ENCODE measurements at regions not wholly inside any gene's neighbourhood (a gene's known extent, or its start where the extent isn't known, plus 50 kb on each side); places are given as distances from the start of the nearest gene placed in this dataset.
"Not testable (repeated sequence)": the region's sequence is repeated elsewhere in the genome, so short reads cannot be mapped to it uniquely, and the experiment has no call there.

DNA sequence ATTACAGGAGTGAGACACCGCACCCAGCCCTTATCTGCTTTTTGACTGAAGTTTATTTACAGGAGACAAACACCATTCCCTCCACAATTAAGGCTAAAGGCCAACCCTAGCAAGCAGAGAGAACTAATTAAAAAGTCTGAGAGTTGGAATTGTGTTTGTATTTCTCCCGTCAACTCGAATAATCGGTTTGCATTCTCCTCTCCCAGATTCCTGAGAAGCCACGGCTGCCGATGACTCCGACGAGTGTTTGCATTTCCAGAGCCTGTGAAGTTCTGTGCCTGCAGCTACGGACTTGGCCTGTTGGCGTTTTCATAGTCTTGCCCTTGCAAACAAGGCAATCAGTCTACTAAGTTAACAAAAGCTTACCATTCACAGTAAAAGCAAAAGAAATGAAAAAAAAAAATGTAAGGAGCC lies 73.2 kb upstream of the NUP50 start:
- ATAC-seq (ENCODE audit: low read depth): no peak
- H3K27ac Mint-ChIP-seq: no peak overlapping the region
- CTCF ChIA-PET: no interaction called here
- H3K4me1 Mint-ChIP-seq: no peaks in the 10 kb centered on the region
- Histone ChIP-seq H4K20me1 (ENCODE audit: control insufficient read depth, insufficient read depth, low read length, poor library complexity, severe bottlenecking) (no peaks in the 10 kb centered on the region), H3K27me3 (replicated peaks in 1 of 4; ENCODE audit: control extremely low read depth in 1 of 4, control insufficient read depth in 3 of 4, insufficient read depth in 4 of 4, low read length in 3 of 4) (no peaks in the 10 kb centered on the region), H3K4me3 (ENCODE audit: control extremely low read depth in 1 of 5, extremely low read depth in 1 of 5, insufficient read depth in 1 of 5, low read depth in 2 of 5, low read length in 4 of 5) (no peak overlapping the region), H3K9ac (ENCODE audit: low read length) (no peak overlapping the region), H3K4me2 (replicated peaks; ENCODE audit: low read depth, low read length, poor library complexity, severe bottlenecking) (no peak overlapping the region), H3K9me3 (ENCODE audit: control extremely low read depth in 1 of 3, control insufficient read depth in 2 of 3, insufficient read depth in 1 of 3, low read length in 2 of 3) (peaks cover 0 to 19% (median 2%) of the 10 kb centered on the region in 3 donors), H3K36me3 (replicated peaks in 1 of 2; ENCODE audit: control extremely low read depth in 1 of 2, control insufficient read depth in 1 of 2, extremely low read depth in 1 of 2, insufficient read depth in 2 of 2, low read length in 1 of 2) (no peaks in the 10 kb centered on the region), H3K27ac (ENCODE audit: low read length in 2 of 2) (no peak overlapping the region), H2AFZ (ENCODE audit: insufficient read depth, low read depth, low read length, poor library complexity, severe bottlenecking) (no peak overlapping the region), H3K4me1 (ENCODE audit: control insufficient read depth in 2 of 2, insufficient read depth in 2 of 2, low read length in 2 of 2) (no peaks in the 10 kb centered on the region), H3K79me2 (ENCODE audit: control insufficient read depth, insufficient read depth, low read length) (no peaks in the 10 kb centered on the region)
- H3K4me3 Mint-ChIP-seq: no peak overlapping the region
- 55% methylated on average over 8 of the region's 10 CpGs for WGBS (ENCODE audit: insufficient coverage)
- no peaks in the 10 kb centered on the region for H3K9me3 Mint-ChIP-seq (ENCODE audit: insufficient read depth)
- DNase-seq: no peak
- POLR2A ChIA-PET: no interaction called here
- intact Hi-C loops (cut with micrococcal nuclease): no loop called here
- TF ChIP-seq, protein P1, sequence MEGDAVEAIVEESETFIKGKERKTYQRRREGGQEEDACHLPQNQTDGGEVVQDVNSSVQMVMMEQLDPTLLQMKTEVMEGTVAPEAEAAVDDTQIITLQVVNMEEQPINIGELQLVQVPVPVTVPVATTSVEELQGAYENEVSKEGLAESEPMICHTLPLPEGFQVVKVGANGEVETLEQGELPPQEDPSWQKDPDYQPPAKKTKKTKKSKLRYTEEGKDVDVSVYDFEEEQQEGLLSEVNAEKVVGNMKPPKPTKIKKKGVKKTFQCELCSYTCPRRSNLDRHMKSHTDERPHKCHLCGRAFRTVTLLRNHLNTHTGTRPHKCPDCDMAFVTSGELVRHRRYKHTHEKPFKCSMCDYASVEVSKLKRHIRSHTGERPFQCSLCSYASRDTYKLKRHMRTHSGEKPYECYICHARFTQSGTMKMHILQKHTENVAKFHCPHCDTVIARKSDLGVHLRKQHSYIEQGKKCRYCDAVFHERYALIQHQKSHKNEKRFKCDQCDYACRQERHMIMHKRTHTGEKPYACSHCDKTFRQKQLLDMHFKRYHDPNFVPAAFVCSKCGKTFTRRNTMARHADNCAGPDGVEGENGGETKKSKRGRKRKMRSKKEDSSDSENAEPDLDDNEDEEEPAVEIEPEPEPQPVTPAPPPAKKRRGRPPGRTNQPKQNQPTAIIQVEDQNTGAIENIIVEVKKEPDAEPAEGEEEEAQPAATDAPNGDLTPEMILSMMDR (IDR thresholded peaks at IDR 0.05): no peak
- TF ChIP-seq EZH2 (IDR thresholded peaks at IDR 0.05; ENCODE audit: borderline replicate concordance, insufficient read depth, low read depth, low read length, poor library complexity, severe bottlenecking): no peak
- H3K27me3 Mint-ChIP-seq: peaks cover 19% of the 10 kb centered on the region

DNA sequence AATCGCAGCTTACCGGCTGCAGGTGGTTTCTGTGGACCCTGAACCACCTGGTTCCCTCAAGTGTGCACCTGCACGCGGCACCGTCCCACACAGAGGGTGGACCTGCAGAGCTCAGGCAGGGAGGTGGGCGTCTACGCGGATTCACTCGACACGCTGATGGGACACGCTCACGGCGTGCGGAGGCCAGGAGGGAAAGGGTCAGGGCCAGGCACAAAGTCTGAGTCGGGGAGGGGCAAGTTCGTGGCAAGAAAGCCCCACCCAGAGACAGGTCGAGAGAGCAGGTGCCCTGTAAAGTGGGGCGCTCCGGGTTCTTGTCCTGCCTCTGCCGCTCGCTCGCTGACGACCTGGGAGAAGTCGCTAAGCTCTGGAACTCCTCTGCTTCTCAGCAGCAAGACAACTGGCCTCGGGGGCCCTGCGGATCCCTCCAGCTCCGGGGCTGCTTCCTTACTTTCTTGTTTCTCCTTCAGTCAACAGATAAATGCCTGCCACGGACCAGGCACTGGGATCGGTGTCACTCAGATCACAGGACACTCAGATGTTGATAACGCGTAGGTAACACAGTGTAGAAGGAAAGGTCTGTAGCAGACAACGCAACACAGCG lies 72.4 kb upstream of the NUP50 start:
- Mint-ChIP-seq H3K4me3 (no peak overlapping the region), H3K9me3 (ENCODE audit: insufficient read depth) (no peaks in the 10 kb centered on the region), H3K27me3 (peaks cover 21% of the 10 kb centered on the region), H3K27ac (no peak overlapping the region), H3K4me1 (no peaks in the 10 kb centered on the region)
- intact Hi-C loops (cut with micrococcal nuclease): no loop called here
- Histone ChIP-seq H3K4me1 (ENCODE audit: control insufficient read depth in 2 of 2, insufficient read depth in 2 of 2, low read length in 2 of 2) (no peaks in the 10 kb centered on the region), H3K36me3 (replicated peaks in 1 of 2; ENCODE audit: control extremely low read depth in 1 of 2, control insufficient read depth in 1 of 2, extremely low read depth in 1 of 2, insufficient read depth in 2 of 2, low read length in 1 of 2) (no peaks in the 10 kb centered on the region), H3K79me2 (ENCODE audit: control insufficient read depth, insufficient read depth, low read length) (no peaks in the 10 kb centered on the region), H4K20me1 (ENCODE audit: control insufficient read depth, insufficient read depth, low read length, poor library complexity, severe bottlenecking) (no peaks in the 10 kb centered on the region), H3K9ac (ENCODE audit: low read length) (no peak overlapping the region), H2AFZ (ENCODE audit: insufficient read depth, low read depth, low read length, poor library complexity, severe bottlenecking) (no peak overlapping the region), H3K4me2 (replicated peaks; ENCODE audit: low read depth, low read length, poor library complexity, severe bottlenecking) (no peak overlapping the region), H3K27me3 (replicated peaks in 1 of 4; ENCODE audit: control extremely low read depth in 1 of 4, control insufficient read depth in 3 of 4, insufficient read depth in 4 of 4, low read length in 3 of 4) (peaks cover 0 to 1% (median under 1%) of the 10 kb centered on the region in 4 experiments), H3K4me3 (ENCODE audit: control extremely low read depth in 1 of 5, extremely low read depth in 1 of 5, insufficient read depth in 1 of 5, low read depth in 2 of 5, low read length in 4 of 5) (no peak overlapping the region), H3K9me3 (ENCODE audit: control extremely low read depth in 1 of 3, control insufficient read depth in 2 of 3, insufficient read depth in 1 of 3, low read length in 2 of 3) (peaks cover 0 to 19% (median 2%) of the 10 kb centered on the region in 3 donors), H3K27ac (ENCODE audit: low read length in 2 of 2) (no peak overlapping the region)
- 84% methylated on average over 31 of the region's 33 CpGs for WGBS (ENCODE audit: insufficient coverage)
- ChIA-PET POLR2A (no interaction called here), CTCF (no interaction called here)
- ATAC-seq (ENCODE audit: low read depth) (no peak), DNase-seq (no peak)
- TF ChIP-seq, protein P1 (IDR thresholded peaks at IDR 0.05): no peak
- no peak for TF ChIP-seq EZH2 (IDR thresholded peaks at IDR 0.05; ENCODE audit: borderline replicate concordance, insufficient read depth, low read depth, low read length, poor library complexity, severe bottlenecking)

DNA sequence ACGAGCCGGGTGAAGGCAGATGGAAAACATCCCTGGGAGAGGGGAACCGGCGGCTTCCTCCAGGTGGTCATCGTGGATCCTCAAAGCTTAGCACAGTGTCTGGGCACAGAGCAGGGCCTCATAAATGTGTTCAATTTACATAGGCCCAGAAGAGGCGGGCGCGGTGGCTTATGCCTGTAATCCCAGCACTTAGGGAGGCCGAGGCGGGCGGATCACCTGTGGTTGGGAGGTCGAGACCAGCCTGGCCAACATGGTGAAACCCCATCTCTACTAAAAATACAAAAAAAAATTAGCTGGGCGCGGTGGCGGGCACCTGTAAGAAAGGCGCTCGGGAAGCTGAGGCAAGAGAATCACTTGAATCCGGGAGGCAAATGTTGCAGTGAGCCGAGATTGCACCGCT lies 71.8 kb upstream of the NUP50 start:
- CTCF ChIA-PET; DNase-seq; intact Hi-C loops (cut with micrococcal nuclease): not testable (repeated sequence)

More for the DNA sequence above, 71.8 kb upstream of the NUP50 start:
- H3K9ac ChIP-seq (ENCODE audit: low read length); H3K4me1 ChIP-seq (ENCODE audit: control insufficient read depth in 2 of 2, insufficient read depth in 2 of 2, low read length in 2 of 2); H4K20me1 ChIP-seq (ENCODE audit: control insufficient read depth, insufficient read depth, low read length, poor library complexity, severe bottlenecking); H2AFZ ChIP-seq (ENCODE audit: insufficient read depth, low read depth, low read length, poor library complexity, severe bottlenecking); H3K9me3 Mint-ChIP-seq (ENCODE audit: insufficient read depth); H3K27ac Mint-ChIP-seq; H3K27ac ChIP-seq (ENCODE audit: low read length in 2 of 2); H3K27me3 ChIP-seq (replicated peaks in 1 of 4; ENCODE audit: control extremely low read depth in 1 of 4, control insufficient read depth in 3 of 4, insufficient read depth in 4 of 4, low read length in 3 of 4); H3K36me3 ChIP-seq (replicated peaks in 1 of 2; ENCODE audit: control extremely low read depth in 1 of 2, control insufficient read depth in 1 of 2, extremely low read depth in 1 of 2, insufficient read depth in 2 of 2, low read length in 1 of 2); H3K4me2 ChIP-seq (replicated peaks; ENCODE audit: low read depth, low read length, poor library complexity, severe bottlenecking); ATAC-seq (ENCODE audit: low read depth); H3K4me1 Mint-ChIP-seq; H3K79me2 ChIP-seq (ENCODE audit: control insufficient read depth, insufficient read depth, low read length); H3K4me3 ChIP-seq (ENCODE audit: control extremely low read depth in 1 of 5, extremely low read depth in 1 of 5, insufficient read depth in 1 of 5, low read depth in 2 of 5, low read length in 4 of 5); H3K4me3 Mint-ChIP-seq; POLR2A ChIA-PET: not testable (repeated sequence)
- H3K27me3 Mint-ChIP-seq: peaks cover 23% of the 10 kb centered on the region
- WGBS (ENCODE audit: insufficient coverage): 93% methylated on average over 19 of the region's 20 CpGs
- H3K9me3 ChIP-seq (ENCODE audit: control extremely low read depth in 1 of 3, control insufficient read depth in 2 of 3, insufficient read depth in 1 of 3, low read length in 2 of 3): peaks cover 0 to 19% (median 2%) of the 10 kb centered on the region in 3 donors
